ENCODE measurements at regions not wholly inside any gene's neighbourhood (a gene's known extent, or its start where the extent isn't known, plus 50 kb on each side); places are given as distances from the start of the nearest gene placed in this dataset.
"Not testable (repeated sequence)": the region's sequence is repeated elsewhere in the genome, so short reads cannot be mapped to it uniquely, and the experiment has no call there.

GRCh38 chr4:67325791-67326190 is 219.5 kb downstream of the CENPC start:
- TF ChIP-seq CTCF (IDR thresholded peaks at IDR 0.05; ENCODE audit: partially characterized antibody, unreplicated experiment): no peak
- H3K4me3 Mint-ChIP-seq (ENCODE audit: unreplicated experiment): no peak overlapping the region
- H3K27me3 Mint-ChIP-seq (ENCODE audit: unreplicated experiment): no peaks in the 10 kb centered on the region
- H3K4me1 Mint-ChIP-seq (ENCODE audit: low read depth, unreplicated experiment): peaks cover 5% of the 10 kb centered on the region
- peaks cover 18% of the 10 kb centered on the region for H3K36me3 Mint-ChIP-seq (ENCODE audit: unreplicated experiment)
- DNase-seq: no peak
- peaks cover 3% of the 10 kb centered on the region for H3K9me3 Mint-ChIP-seq (ENCODE audit: unreplicated experiment)
- H3K27ac Mint-ChIP-seq (ENCODE audit: unreplicated experiment): no peak overlapping the region

GRCh38 chr4:67320645-67321044 is 224.7 kb downstream of the CENPC start:
- no peaks in the 10 kb centered on the region for H3K27me3 Mint-ChIP-seq (ENCODE audit: unreplicated experiment)
- no peak overlapping the region for H3K4me3 Mint-ChIP-seq (ENCODE audit: unreplicated experiment)
- TF ChIP-seq CTCF (IDR thresholded peaks at IDR 0.05; ENCODE audit: partially characterized antibody, unreplicated experiment): no peak
- no peak overlapping the region for H3K27ac Mint-ChIP-seq (ENCODE audit: unreplicated experiment)
- peaks cover 12% of the 10 kb centered on the region for H3K36me3 Mint-ChIP-seq (ENCODE audit: unreplicated experiment)
- no peaks in the 10 kb centered on the region for H3K4me1 Mint-ChIP-seq (ENCODE audit: low read depth, unreplicated experiment)
- DNase-seq: no peak
- H3K9me3 Mint-ChIP-seq (ENCODE audit: unreplicated experiment): peaks cover 2% of the 10 kb centered on the region

- peaks cover 12% of the 10 kb centered on the region for H3K36me3 Mint-ChIP-seq (ENCODE audit: unreplicated experiment)
- H3K27me3 Mint-ChIP-seq (ENCODE audit: unreplicated experiment); H3K4me1 Mint-ChIP-seq (ENCODE audit: low read depth, unreplicated experiment); H3K4me3 Mint-ChIP-seq (ENCODE audit: unreplicated experiment); H3K27ac Mint-ChIP-seq (ENCODE audit: unreplicated experiment); H3K9me3 Mint-ChIP-seq (ENCODE audit: unreplicated experiment); DNase-seq: not testable (repeated sequence)
Measured at GRCh38 chr4:67319607-67320006, 225.7 kb downstream of the CENPC start.

- not testable (repeated sequence) for H3K4me3 Mint-ChIP-seq (ENCODE audit: unreplicated experiment); H3K27ac Mint-ChIP-seq (ENCODE audit: unreplicated experiment); H3K9me3 Mint-ChIP-seq (ENCODE audit: unreplicated experiment); H3K27me3 Mint-ChIP-seq (ENCODE audit: unreplicated experiment); DNase-seq; H3K4me1 Mint-ChIP-seq (ENCODE audit: low read depth, unreplicated experiment)
- peaks cover 19% of the 10 kb centered on the region for H3K36me3 Mint-ChIP-seq (ENCODE audit: unreplicated experiment)
Measured at GRCh38 chr4:67300497-67301185, 244.7 kb downstream of the CENPC start.

GRCh38 chr4:67292636-67293035 is 252.7 kb downstream of the CENPC start:
- Mint-ChIP-seq H3K27ac (ENCODE audit: unreplicated experiment) (no peak overlapping the region), H3K36me3 (ENCODE audit: unreplicated experiment) (peaks cover 3% of the 10 kb centered on the region), H3K4me1 (ENCODE audit: low read depth, unreplicated experiment) (peaks cover 21% of the 10 kb centered on the region), H3K27me3 (ENCODE audit: unreplicated experiment) (no peaks in the 10 kb centered on the region), H3K4me3 (ENCODE audit: unreplicated experiment) (no peak overlapping the region), H3K9me3 (ENCODE audit: unreplicated experiment) (no peaks in the 10 kb centered on the region)
- no peak for TF ChIP-seq CTCF (IDR thresholded peaks at IDR 0.05; ENCODE audit: partially characterized antibody, unreplicated experiment)
- no peak for DNase-seq

- no peak overlapping the region for H3K27ac Mint-ChIP-seq (ENCODE audit: unreplicated experiment)
- peaks cover 3% of the 10 kb centered on the region for H3K27me3 Mint-ChIP-seq (ENCODE audit: unreplicated experiment)
- no peak overlapping the region for H3K4me3 Mint-ChIP-seq (ENCODE audit: unreplicated experiment)
- H3K9me3 Mint-ChIP-seq (ENCODE audit: unreplicated experiment): no peaks in the 10 kb centered on the region
- TF ChIP-seq CTCF (IDR thresholded peaks at IDR 0.05; ENCODE audit: partially characterized antibody, unreplicated experiment): no peak
- peaks cover 21% of the 10 kb centered on the region for H3K4me1 Mint-ChIP-seq (ENCODE audit: low read depth, unreplicated experiment)
- H3K36me3 Mint-ChIP-seq (ENCODE audit: unreplicated experiment): peaks cover 8% of the 10 kb centered on the region
- DNase-seq: no peak
Measured at GRCh38 chr4:67292045-67292444, 253.3 kb downstream of the CENPC start.
